ENCODE measurements at regions not wholly inside any gene's neighbourhood (a gene's known extent, or its start where the extent isn't known, plus 50 kb on each side); places are given as distances from the start of the nearest gene placed in this dataset.
A peak's percentile ranks its signal among the peaks of the same experiment; 100 is the strongest.

DNA sequence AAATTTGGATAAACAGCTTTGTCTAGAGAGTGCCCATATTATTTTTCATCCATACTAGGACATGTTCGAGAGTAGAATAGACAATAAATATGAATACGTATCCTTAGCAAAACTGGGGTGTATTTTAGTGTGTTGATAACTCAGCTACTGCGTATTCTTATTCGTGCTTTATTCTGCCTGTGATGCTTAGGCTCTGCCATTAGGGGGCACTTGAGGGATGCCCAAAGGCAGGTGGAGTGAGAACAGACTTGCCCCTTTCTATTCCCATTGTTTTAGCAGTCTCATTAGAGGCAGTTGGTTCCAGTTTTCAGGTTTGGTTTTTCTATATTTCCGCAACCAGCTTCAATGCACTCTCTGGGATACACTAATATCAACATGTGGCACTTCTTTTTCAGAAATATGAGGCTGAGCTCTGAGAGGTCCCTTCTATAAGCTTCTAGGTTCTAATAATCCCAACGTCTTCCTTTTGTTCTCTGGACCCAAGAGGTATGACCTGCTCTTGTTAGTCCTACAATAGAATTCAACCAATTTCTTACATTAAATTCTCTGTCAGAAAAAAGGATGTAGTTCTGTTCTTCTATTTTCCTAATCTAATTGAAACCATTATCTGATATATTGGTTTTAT is 985.7 kb upstream of the FBXO33 start:
- peak in 2 of 5 experiments; percentile 30 to 35 for TF ChIP-seq CTCF (IDR thresholded peaks at IDR 0.05)
- TF ChIP-seq EP300 (IDR thresholded peaks at IDR 0.05) = no peak
- H3K27me3 ChIP-seq = no peaks in the 10 kb centered on the region
- H3K4me1 ChIP-seq = no peaks in the 10 kb centered on the region
- no peak for DNase-seq (ENCODE audit: low spot score in 2 of 2)
- no peaks in the 10 kb centered on the region for H3K36me3 ChIP-seq
- no peak overlapping the region for H3K27ac ChIP-seq
- WGBS, 2 donors = 52 to 55% methylated on average over 6 of the region's 6 CpGs
- no peak overlapping the region for H3K4me3 ChIP-seq
- no peaks in the 10 kb centered on the region for H3K9me3 ChIP-seq

GRCh38 chr14:40416565-40416964 is 984.3 kb upstream of the FBXO33 start:
- H3K9me3 ChIP-seq = no peaks in the 10 kb centered on the region
- 46 to 51% methylated on average over 2 of the region's 2 CpGs for WGBS, 2 donors
- TF ChIP-seq EP300 (IDR thresholded peaks at IDR 0.05) (no peak), POLR2A (IDR thresholded peaks at IDR 0.05) (no peak), CTCF (IDR thresholded peaks at IDR 0.05) (no peak)
- H3K27me3 ChIP-seq = no peaks in the 10 kb centered on the region
- DNase-seq (ENCODE audit: low spot score in 2 of 2) = no peak
- no peak overlapping the region for H3K4me3 ChIP-seq
- H3K36me3 ChIP-seq = no peaks in the 10 kb centered on the region
- no peak overlapping the region for H3K27ac ChIP-seq
- no peaks in the 10 kb centered on the region for H3K4me1 ChIP-seq

DNA sequence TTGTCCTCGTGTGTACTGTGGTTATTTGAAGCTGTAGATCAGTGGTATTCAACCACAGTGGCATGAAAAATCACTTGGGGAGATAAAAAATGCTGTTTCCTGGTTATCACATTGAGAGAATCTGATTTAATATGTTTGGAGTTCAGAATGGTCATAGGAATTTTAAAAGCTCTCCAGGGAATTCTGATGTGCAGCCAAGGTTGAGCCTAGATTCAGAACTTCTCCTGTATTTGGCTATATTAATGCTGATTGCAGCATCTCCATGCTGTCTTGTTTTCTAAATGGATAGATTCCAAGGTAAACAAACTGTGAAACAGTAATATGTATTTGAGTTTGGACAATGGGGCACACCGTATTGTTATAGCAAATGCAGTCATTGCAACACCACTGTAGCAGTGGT is 982.2 kb upstream of the FBXO33 start:
- no peak overlapping the region for H3K27ac ChIP-seq
- no peak overlapping the region for H3K4me3 ChIP-seq
- no peak for TF ChIP-seq CTCF (IDR thresholded peaks at IDR 0.05)
- TF ChIP-seq EP300 (IDR thresholded peaks at IDR 0.05) = no peak
- TF ChIP-seq POLR2A (IDR thresholded peaks at IDR 0.05) = no peak
- no peaks in the 10 kb centered on the region for H3K4me1 ChIP-seq
- H3K27me3 ChIP-seq = no peaks in the 10 kb centered on the region
- DNase-seq (ENCODE audit: low spot score in 2 of 2) = no peak
- no peaks in the 10 kb centered on the region for H3K9me3 ChIP-seq
- 39 to 47% methylated on average over 2 of the region's 2 CpGs for WGBS, 2 donors
- H3K36me3 ChIP-seq = no peaks in the 10 kb centered on the region

DNA sequence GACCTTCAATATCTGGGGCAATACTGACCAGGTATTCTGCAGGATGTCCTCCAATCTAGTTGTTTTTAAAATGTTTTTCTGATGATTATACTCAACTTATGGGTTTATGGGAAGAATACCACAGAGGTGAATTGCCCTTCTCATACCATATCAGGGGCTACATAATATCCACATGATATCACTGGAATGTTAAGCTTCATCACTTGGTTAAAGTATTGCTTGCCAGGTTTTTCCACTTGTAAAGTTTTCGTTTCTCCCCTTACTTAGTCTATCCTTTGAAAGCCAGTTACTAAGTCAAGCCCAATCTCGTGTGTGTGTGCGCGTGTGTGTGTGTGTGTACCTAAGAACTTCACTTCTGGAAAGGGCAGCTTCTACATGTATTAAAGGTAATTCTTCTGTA is 980.9 kb upstream of the FBXO33 start:
- DNase-seq (ENCODE audit: low spot score in 2 of 2) = no peak
- Histone ChIP-seq H3K36me3 (no peaks in the 10 kb centered on the region), H3K4me3 (no peak overlapping the region), H3K9me3 (peaks cover 0 to 9% (median 0%) of the 10 kb centered on the region in 4 donors), H3K27me3 (no peaks in the 10 kb centered on the region), H3K4me1 (no peaks in the 10 kb centered on the region), H3K27ac (no peak overlapping the region)
- 59 to 63% methylated on average over 4 of the region's 4 CpGs for WGBS, 2 donors
- no peak for TF ChIP-seq EP300 (IDR thresholded peaks at IDR 0.05)
- no peak for TF ChIP-seq POLR2A (IDR thresholded peaks at IDR 0.05)
- no peak for TF ChIP-seq CTCF (IDR thresholded peaks at IDR 0.05)

- DNase-seq (ENCODE audit: low spot score in 2 of 2) = no peak
- no peak for TF ChIP-seq EP300 (IDR thresholded peaks at IDR 0.05)
- no peak for TF ChIP-seq POLR2A (IDR thresholded peaks at IDR 0.05)
- no peak for TF ChIP-seq CTCF (IDR thresholded peaks at IDR 0.05)
- Histone ChIP-seq H3K27ac (no peak overlapping the region), H3K4me3 (no peak overlapping the region), H3K36me3 (no peaks in the 10 kb centered on the region), H3K27me3 (no peaks in the 10 kb centered on the region), H3K4me1 (no peaks in the 10 kb centered on the region), H3K9me3 (peaks cover 0 to 13% (median 0%) of the 10 kb centered on the region in 4 donors)
Observed at GRCh38 chr14:40410708-40411107, 978.5 kb upstream of the FBXO33 start.
